ENCODE measurements at regions not wholly inside any gene's neighbourhood (a gene's known extent, or its start where the extent isn't known, plus 50 kb on each side); places are given as distances from the start of the nearest gene placed in this dataset.

DNA sequence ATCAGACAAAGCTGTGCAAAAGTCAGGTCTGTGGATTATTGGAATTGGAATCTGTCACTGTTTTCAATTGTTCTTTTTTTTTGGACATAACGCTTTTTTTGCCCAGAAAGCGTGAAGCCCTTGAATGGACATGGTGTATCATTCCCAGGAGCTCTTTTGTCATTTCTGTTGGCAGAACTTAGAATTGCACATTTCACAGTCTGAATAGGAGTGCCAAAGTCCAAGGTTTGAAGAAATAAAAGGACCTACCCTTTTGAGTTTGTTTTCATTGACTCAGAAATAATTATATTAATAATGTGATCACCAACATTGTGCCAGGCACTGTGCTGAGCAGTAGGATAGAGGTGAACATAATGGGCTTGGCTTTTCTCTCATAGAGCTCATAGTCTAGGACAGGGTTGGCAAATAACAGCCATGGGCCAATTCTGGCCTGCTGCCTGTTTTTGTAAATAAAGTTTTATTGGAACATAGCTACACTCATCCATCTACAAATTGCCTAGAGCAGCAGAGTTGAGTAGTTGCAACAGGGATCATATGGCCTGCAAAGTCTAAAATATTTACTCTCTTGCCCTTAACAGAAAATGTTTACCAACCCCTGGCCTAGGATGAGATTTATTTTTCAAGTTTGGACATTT is 62.6 kb upstream of the ATXN1 start:
- no peak for DNase-seq (ENCODE audit: low read depth, low spot score)
- Histone ChIP-seq H3K9me3 (replicated peaks; ENCODE audit: control insufficient read depth, insufficient read depth, low read length) (no peaks in the 10 kb centered on the region), H3K27me3 (ENCODE audit: control insufficient read depth in 2 of 2, insufficient read depth in 2 of 2, low read length in 2 of 2) (peaks cover 2 to 4% of the 10 kb centered on the region in 2 experiments), H3K4me2 (ENCODE audit: insufficient read depth, low read length) (no peak overlapping the region), H4K20me1 (replicated peaks; ENCODE audit: control insufficient read depth, extremely low read depth, insufficient read depth, low read length) (no peaks in the 10 kb centered on the region), H3K9me1 (replicated peaks; ENCODE audit: control insufficient read depth, extremely low read depth, insufficient read depth, low read length) (no peaks in the 10 kb centered on the region), H3K9ac (replicated peaks; ENCODE audit: extremely low read depth, insufficient read depth, low read length) (no peak overlapping the region), H3K27ac (ENCODE audit: insufficient read depth, low read depth, low read length) (no peak overlapping the region), H3K4me1 (ENCODE audit: control insufficient read depth, extremely low read depth, insufficient read depth, low read length) (no peaks in the 10 kb centered on the region), H2AFZ (ENCODE audit: low read depth, low read length) (no peak overlapping the region), H3K79me2 (ENCODE audit: control insufficient read depth, insufficient read depth, low read length) (no peaks in the 10 kb centered on the region), H3K36me3 (ENCODE audit: control insufficient read depth in 2 of 2, extremely low read depth in 1 of 2, insufficient read depth in 2 of 2, low read length in 2 of 2) (no peaks in the 10 kb centered on the region), H3K4me3 (replicated peaks in 1 of 3; ENCODE audit: insufficient read depth in 1 of 3, low read depth in 1 of 3, low read length in 3 of 3) (no peak overlapping the region)
- ChIA-PET CTCF (interaction anchor here (1.4 kb wide), 1 partner anchor 141 kb away, joined by 3 read pairs; no protein-coding TSS in a partner anchor), POLR2A (no interaction called here)
- no peak for TF ChIP-seq JUN (IDR thresholded peaks at IDR 0.05; ENCODE audit: borderline replicate concordance, insufficient read depth, insufficient read length, low read depth)
- TF ChIP-seq EZH2 (IDR thresholded peaks at IDR 0.05; ENCODE audit: borderline replicate concordance, low read depth, low read length, severe bottlenecking) = no peak
- TF ChIP-seq, protein P1, sequence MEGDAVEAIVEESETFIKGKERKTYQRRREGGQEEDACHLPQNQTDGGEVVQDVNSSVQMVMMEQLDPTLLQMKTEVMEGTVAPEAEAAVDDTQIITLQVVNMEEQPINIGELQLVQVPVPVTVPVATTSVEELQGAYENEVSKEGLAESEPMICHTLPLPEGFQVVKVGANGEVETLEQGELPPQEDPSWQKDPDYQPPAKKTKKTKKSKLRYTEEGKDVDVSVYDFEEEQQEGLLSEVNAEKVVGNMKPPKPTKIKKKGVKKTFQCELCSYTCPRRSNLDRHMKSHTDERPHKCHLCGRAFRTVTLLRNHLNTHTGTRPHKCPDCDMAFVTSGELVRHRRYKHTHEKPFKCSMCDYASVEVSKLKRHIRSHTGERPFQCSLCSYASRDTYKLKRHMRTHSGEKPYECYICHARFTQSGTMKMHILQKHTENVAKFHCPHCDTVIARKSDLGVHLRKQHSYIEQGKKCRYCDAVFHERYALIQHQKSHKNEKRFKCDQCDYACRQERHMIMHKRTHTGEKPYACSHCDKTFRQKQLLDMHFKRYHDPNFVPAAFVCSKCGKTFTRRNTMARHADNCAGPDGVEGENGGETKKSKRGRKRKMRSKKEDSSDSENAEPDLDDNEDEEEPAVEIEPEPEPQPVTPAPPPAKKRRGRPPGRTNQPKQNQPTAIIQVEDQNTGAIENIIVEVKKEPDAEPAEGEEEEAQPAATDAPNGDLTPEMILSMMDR (IDR thresholded peaks at IDR 0.05; ENCODE audit: extremely low read depth in 1 of 2, insufficient read depth in 1 of 2, low read depth in 1 of 2, low read length in 2 of 2) = no peak
- TF ChIP-seq MYC (IDR thresholded peaks at IDR 0.05; ENCODE audit: low read depth, low read length) = no peak
- no peak for TF ChIP-seq POLR2AphosphoS5 (IDR thresholded peaks at IDR 0.05; ENCODE audit: insufficient read depth, low read depth, low read length)
- TF ChIP-seq POLR2A (IDR thresholded peaks at IDR 0.05; ENCODE audit: low read depth, low read length) = no peak
- TF ChIP-seq GATA2 (IDR thresholded peaks at IDR 0.05; ENCODE audit: insufficient read depth, insufficient read length, low read depth, low read length) = no peak
- TF ChIP-seq FOS (IDR thresholded peaks at IDR 0.05; ENCODE audit: borderline replicate concordance, insufficient read depth, low read length) = no peak
- TF ChIP-seq, protein P2, sequence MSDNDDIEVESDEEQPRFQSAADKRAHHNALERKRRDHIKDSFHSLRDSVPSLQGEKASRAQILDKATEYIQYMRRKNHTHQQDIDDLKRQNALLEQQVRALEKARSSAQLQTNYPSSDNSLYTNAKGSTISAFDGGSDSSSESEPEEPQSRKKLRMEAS (IDR thresholded peaks at IDR 0.05; ENCODE audit: insufficient read depth, insufficient read length) = no peak
- intact Hi-C loops (cut with micrococcal nuclease) = no loop called here
- dilution Hi-C loops (cut with MboI; ENCODE audit: extremely low pct_ligation_motif_present, low sequenced_read_pairs) = no loop called here
- no peak for FAIRE-seq
- no TSS peak for BruUV-seq (replicated peaks)

All from endothelial cell of umbilical vein (primary cell).